PC-9 (cell line): ENCODE measurements at regions not wholly inside any gene's neighbourhood (a gene's known extent, or its start where the extent isn't known, plus 50 kb on each side); places are given as distances from the start of the nearest gene placed in this dataset.

Experiments used
- BruUV-seq: library from RNA; stranded (reverse); fragments of 400-500 nt; replicated peaks from 2 replicates; lab custom pipeline; 2021; lab: Mats Ljungman, UMichigan
- CTCF ChIA-PET: fragments of 300-600 bp; sonication (Branson Sonifier 250); formaldehyde crosslinking; loops from one replicate; lab custom pipeline; 2022; ENCODE audit warnings: antibody characterized with exemption; lab: Charles Lee
- POLR2A ChIA-PET: fragments of 300-600 bp; sonication (Branson Sonifier 250); formaldehyde crosslinking; loops from one replicate; lab custom pipeline; 2022; ENCODE audit warnings: antibody characterized with exemption; ENCODE audit not compliant: unreplicated experiment; lab: Charles Lee
- DNase-seq, 2 experiments: peaks; one replicate each; pipeline versions ENCODE4 v3.0.0 to v3.0.0-alpha.2; 2015 to 2022; ENCODE audit warnings: mixed read lengths in 1 of 2
- H2AFZ ChIP-seq: fragments of 200-600 bp; sonication (generic); 2 replicates; pipeline ENCODE4 v1.8.1; 2017; ENCODE audit warnings: antibody characterized with exemption
- H3F3A ChIP-seq: fragments of 200-600 bp; sonication (generic); 2 replicates; pipeline ENCODE4 v1.8.1; 2017; ENCODE audit warnings: antibody characterized with exemption, mild to moderate bottlenecking, low read depth; ENCODE audit not compliant: insufficient read depth
- H3K27ac ChIP-seq: fragments of 200-600 bp; sonication (generic); 2 replicates; pipeline ENCODE4 v1.6.1; 2016; ENCODE audit warnings: mixed run types
- H3K27me3 ChIP-seq: fragments of 200-600 bp; sonication (generic); 2 replicates; pipeline ENCODE4 v1.6.1; 2016; ENCODE audit warnings: low read depth, mixed run types; ENCODE audit not compliant: insufficient read depth
- H3K36me3 ChIP-seq: fragments of 200-600 bp; sonication (generic); 2 replicates; pipeline ENCODE4 v1.6.1; 2016; ENCODE audit warnings: low read depth, mixed run types
- H3K4me1 ChIP-seq: fragments of 200-600 bp; sonication (generic); replicated peaks from 2 replicates; pipeline ENCODE4 v1.6.1; 2016; ENCODE audit warnings: mixed run types; ENCODE audit not compliant: insufficient read depth
- H3K4me2 ChIP-seq: fragments of 200-600 bp; sonication (generic); 2 replicates; pipeline ENCODE4 v1.6.1; 2017; ENCODE audit warnings: mixed run types
- H3K4me3 ChIP-seq: fragments of 200-600 bp; sonication (generic); 2 replicates; pipeline ENCODE4 v1.6.1; 2016; ENCODE audit warnings: mixed run types
- H3K79me2 ChIP-seq: fragments of 200-600 bp; sonication (generic); 2 replicates; pipeline ENCODE4 v1.6.1; 2017; ENCODE audit warnings: low read depth, mixed run types
- H3K9me2 ChIP-seq: fragments of 200-600 bp; sonication (generic); 2 replicates; pipeline ENCODE4 v1.8.1; 2017; ENCODE audit warnings: mild to moderate bottlenecking; ENCODE audit not compliant: insufficient read depth
- H3K9me3 ChIP-seq: fragments of 200-600 bp; sonication (generic); 2 replicates; pipeline ENCODE4 v1.8.1; 2016; ENCODE audit warnings: low read depth; ENCODE audit not compliant: insufficient read depth
- H4K20me1 ChIP-seq: fragments of 200-600 bp; sonication (generic); 2 replicates; pipeline ENCODE4 v1.8.1; 2017; ENCODE audit not compliant: insufficient read depth
- EZH2 ChIP-seq: fragments of 200-600 bp; sonication (generic); IDR thresholded peaks from 2 replicates; pipeline ENCODE4 v1.8.0; 2017; ENCODE audit warnings: antibody characterized with exemption, low read depth
- intact Hi-C: fragments of 100-400 bp; cut with micrococcal nuclease; formaldehyde crosslinking; loops from one replicate; pipeline ENCODE4 v1.10.0; 2022; ENCODE audit not compliant: unreplicated experiment
- TF ChIP-seq, protein P1 (sequence below): fragments of 200-600 bp; sonication (generic); conservative IDR thresholded peaks from 2 replicates; pipeline ENCODE4 v1.6.1; 2017; ENCODE audit warnings: mixed run types, antibody characterized with exemption, mild to moderate bottlenecking, moderate library complexity

DNA sequence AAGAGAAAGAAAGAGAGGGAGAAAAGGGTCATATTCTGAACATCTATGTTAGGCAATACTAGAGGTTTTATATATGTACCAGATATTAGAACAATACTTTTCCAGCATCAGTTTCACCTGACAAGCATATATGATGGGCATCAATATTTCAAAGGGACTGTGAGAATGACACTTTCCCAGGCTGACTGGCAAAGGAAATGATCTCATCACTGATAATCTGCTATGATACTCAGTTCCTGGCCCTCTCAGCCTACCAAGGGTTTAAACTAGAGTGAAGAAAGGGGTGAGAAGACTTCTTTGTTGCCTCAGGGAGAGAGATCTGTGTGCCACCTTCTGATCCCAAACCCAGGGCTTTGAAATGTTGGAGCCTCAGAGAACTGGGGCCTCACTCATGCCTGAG lies 183.5 kb downstream of the TTC8 start:
- no peak for DNase-seq
- Histone ChIP-seq H4K20me1 (no peaks in the 10 kb centered on the region), H3K9me3 (no peaks in the 10 kb centered on the region; the same call in 1 of the 2 replicates), H3K27me3 (no peaks in the 10 kb centered on the region), H3K4me2 (no peak overlapping the region), H3F3A (no peaks in the 10 kb centered on the region), H3K9me2 (no peaks in the 10 kb centered on the region), H3K4me1 (no peaks in the 10 kb centered on the region), H3K4me3 (no peak overlapping the region), H2AFZ (no peak overlapping the region), H3K36me3 (no peaks in the 10 kb centered on the region), H3K27ac (no peak overlapping the region), H3K79me2 (no peaks in the 10 kb centered on the region)
- CTCF ChIA-PET, result no interaction called here
- no peak for TF ChIP-seq EZH2
- TF ChIP-seq, protein P1, sequence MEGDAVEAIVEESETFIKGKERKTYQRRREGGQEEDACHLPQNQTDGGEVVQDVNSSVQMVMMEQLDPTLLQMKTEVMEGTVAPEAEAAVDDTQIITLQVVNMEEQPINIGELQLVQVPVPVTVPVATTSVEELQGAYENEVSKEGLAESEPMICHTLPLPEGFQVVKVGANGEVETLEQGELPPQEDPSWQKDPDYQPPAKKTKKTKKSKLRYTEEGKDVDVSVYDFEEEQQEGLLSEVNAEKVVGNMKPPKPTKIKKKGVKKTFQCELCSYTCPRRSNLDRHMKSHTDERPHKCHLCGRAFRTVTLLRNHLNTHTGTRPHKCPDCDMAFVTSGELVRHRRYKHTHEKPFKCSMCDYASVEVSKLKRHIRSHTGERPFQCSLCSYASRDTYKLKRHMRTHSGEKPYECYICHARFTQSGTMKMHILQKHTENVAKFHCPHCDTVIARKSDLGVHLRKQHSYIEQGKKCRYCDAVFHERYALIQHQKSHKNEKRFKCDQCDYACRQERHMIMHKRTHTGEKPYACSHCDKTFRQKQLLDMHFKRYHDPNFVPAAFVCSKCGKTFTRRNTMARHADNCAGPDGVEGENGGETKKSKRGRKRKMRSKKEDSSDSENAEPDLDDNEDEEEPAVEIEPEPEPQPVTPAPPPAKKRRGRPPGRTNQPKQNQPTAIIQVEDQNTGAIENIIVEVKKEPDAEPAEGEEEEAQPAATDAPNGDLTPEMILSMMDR, result no peak
- POLR2A ChIA-PET, result no interaction called here
- intact Hi-C loops, result no loop called here
- no TSS peak for BruUV-seq

DNA sequence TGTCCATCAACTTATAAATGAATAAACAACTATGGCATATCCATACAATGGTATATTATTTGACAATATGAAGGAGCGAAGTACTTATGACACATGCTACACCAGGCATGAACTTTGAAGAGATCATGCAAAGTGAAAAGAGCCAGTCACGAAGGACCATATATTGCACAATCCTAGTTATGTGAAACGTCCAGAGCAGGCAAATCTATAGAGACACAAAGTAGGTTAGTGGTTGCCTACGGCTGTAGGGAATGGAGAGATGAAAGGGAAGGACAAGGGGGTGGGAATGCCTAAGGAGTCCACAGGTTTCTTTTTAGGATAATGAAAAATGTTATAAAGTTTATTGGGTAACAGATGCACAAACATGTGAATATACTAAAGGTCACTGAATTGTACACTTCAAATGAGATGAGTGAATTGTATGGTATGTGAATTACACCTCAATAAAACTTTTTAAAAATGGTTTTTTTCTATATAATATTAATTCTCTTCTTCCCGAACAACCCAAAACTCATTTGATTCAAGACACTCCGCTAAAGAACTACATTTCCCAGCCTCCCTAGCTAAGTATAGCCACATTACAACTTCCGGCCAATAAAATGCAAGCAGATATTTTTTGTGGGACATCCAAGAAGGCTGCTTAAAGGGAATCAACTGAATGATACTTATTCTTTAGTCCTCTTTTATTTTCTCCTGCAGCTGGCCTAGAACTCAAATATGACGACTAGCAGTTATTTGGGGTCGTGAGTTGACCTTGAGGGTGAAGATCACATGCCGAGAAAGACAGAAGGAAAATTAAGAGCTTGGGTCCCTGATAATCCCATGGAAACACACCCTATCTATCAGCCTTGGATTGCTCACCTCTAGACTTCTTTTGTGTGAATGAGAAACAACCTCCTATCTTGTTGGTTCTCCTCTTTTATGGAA lies 187.2 kb downstream of the TTC8 start:
- Histone ChIP-seq H3K4me3 (peak overlapping the region; percentile 44; the same call in 1 of the 2 replicates), H3K9me3 (no peaks in the 10 kb centered on the region), H3K36me3 (no peaks in the 10 kb centered on the region), H3K4me1 (no peaks in the 10 kb centered on the region), H3F3A (no peaks in the 10 kb centered on the region), H4K20me1 (no peaks in the 10 kb centered on the region), H3K27me3 (no peaks in the 10 kb centered on the region), H3K9me2 (no peaks in the 10 kb centered on the region), H3K4me2 (peak overlapping the region; percentile 67), H3K79me2 (no peaks in the 10 kb centered on the region), H3K27ac (no peak overlapping the region), H2AFZ (peak overlapping the region; percentile 54; the same call in 1 of the 2 replicates)
- intact Hi-C loops, result no loop called here
- ChIA-PET CTCF (no interaction called here), POLR2A (no interaction called here)
- no peak for DNase-seq
- no peak for TF ChIP-seq EZH2
- TF ChIP-seq, protein P1, result no peak
- BruUV-seq, result no TSS peak

DNA sequence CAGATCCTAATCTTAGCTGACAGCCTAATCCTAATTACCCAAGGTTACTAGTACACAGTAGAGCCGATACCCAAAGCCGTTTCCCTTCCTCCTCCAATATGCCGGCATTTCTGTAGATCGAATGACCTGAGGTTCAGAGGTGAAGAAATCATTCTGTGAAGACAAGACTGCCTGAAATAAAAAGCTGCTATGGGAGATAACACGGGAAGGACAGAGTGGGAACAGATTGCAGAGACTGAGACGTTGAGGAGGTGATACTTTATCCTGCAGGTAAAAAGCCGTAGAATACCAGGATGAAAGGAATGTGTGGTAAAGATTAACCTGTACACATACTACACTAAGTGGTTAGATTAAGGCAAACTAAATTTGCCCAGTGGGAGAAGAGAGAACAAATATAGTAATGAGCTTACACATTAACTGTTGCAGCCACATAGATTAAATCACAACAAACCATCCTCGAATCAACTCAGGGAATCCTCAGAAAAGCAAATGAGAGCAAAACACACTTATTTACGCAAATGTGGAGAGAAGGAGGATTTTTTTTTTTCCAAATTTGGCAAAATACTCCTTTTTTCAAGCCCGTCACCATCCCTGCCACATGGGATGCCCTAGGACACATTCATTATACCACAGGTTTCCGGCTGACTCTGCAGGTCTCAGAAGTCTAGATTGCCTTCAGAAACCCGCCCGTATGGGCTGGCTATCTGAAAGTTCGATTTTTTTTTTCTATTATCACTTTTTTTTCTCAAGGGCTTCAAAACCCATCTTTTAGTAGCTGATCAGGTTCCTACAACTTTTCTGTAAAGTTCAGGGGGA lies 188.0 kb downstream of the TTC8 start:
- Histone ChIP-seq H2AFZ (peak overlapping the region; percentile 54; the same call in 1 of the 2 replicates), H3F3A (no peaks in the 10 kb centered on the region), H3K4me2 (peak overlapping the region; percentile 67), H3K4me3 (peak overlapping the region; percentile 44; the same call in 1 of the 2 replicates), H3K27ac (no peak overlapping the region), H3K27me3 (no peaks in the 10 kb centered on the region), H3K4me1 (no peaks in the 10 kb centered on the region), H4K20me1 (no peaks in the 10 kb centered on the region), H3K36me3 (no peaks in the 10 kb centered on the region), H3K9me2 (no peaks in the 10 kb centered on the region), H3K9me3 (no peaks in the 10 kb centered on the region), H3K79me2 (no peaks in the 10 kb centered on the region)
- intact Hi-C loops, result no loop called here
- ChIA-PET POLR2A (no interaction called here), CTCF (no interaction called here)
- BruUV-seq, result no TSS peak
- no peak for TF ChIP-seq EZH2
- TF ChIP-seq, protein P1, result no peak
- DNase-seq, result no peak
